ENCODE measurements at regions not wholly inside any gene's neighbourhood (a gene's known extent, or its start where the extent isn't known, plus 50 kb on each side); places are given as distances from the start of the nearest gene placed in this dataset.

DNA sequence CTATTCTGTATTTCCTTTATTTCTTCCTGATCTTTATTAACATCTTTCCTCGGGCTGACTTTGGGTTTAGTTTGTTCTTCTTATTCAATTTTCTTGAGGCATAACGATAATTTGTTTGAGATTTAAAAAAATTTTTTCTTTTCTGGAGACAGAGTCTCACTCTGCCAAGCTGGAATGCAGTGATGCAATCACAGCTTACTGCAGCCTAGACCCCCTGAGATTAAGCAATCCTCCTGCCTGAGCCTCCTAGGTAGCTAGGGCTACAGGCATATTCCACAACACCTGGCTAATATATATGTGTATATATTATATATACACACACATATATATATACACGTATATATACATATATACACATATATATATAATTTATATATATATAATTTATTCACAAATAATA, 540.2 kb downstream of the NXPH1 start:
- Histone ChIP-seq H3K9me3 (ENCODE audit: control insufficient read depth in 2 of 3, low read length in 3 of 3) (no peaks in the 10 kb centered on the region), H3K4me3 (ENCODE audit: low read length) (no peak overlapping the region), H3K4me1 (ENCODE audit: control insufficient read depth in 2 of 2, insufficient read depth in 2 of 2, low read length in 2 of 2) (no peaks in the 10 kb centered on the region), H3K27me3 (ENCODE audit: control insufficient read depth in 2 of 2, insufficient read depth in 2 of 2, low read length in 2 of 2) (no peaks in the 10 kb centered on the region), H3K27ac (ENCODE audit: low read depth, low read length) (no peak overlapping the region), H3K36me3 (ENCODE audit: control insufficient read depth in 2 of 3, insufficient read depth in 3 of 3, low read length in 3 of 3) (no peaks in the 10 kb centered on the region)
- intact Hi-C loops (cut with micrococcal nuclease): no loop called here
- Mint-ChIP-seq H3K4me1 (no peaks in the 10 kb centered on the region), H3K27me3 (no peaks in the 10 kb centered on the region), H3K36me3 (no peaks in the 10 kb centered on the region), H3K4me3 (no peak overlapping the region), H3K9me3 (peaks cover 0 to 6% (median 3%) of the 10 kb centered on the region in 11 donors), H3K27ac (no peak overlapping the region)
- DNase-seq: no peak
- no peak for ATAC-seq
- ChIA-PET CTCF (no interaction called here), POLR2A (no interaction called here)

DNA sequence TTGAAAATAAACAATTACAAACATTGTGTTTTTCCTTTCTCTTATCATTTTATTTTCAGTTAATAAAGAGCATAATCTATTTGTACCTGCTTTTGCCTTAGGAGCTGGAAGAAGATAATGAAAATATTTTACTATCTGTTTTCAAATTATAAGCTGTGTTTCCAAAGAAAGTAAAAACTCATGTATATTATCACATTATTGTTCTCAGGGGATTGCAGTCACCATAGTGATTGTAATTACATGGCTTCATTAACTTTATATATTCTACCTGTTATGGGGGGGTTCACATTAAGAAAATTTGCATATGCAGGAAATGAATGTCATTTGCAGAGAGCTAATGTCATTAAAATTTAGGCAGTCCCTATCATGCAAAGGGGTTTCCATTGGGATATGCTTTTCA, 542.3 kb downstream of the NXPH1 start:
- no peak overlapping the region for H3K4me3 ChIP-seq (ENCODE audit: low read length)
- no peak overlapping the region for H3K27ac Mint-ChIP-seq
- H3K27me3 Mint-ChIP-seq: no peaks in the 10 kb centered on the region
- intact Hi-C loops (cut with micrococcal nuclease): no loop called here
- H3K4me1 Mint-ChIP-seq: no peaks in the 10 kb centered on the region
- no peak for DNase-seq
- no peaks in the 10 kb centered on the region for H3K36me3 Mint-ChIP-seq
- H3K27me3 ChIP-seq (ENCODE audit: control insufficient read depth in 2 of 2, insufficient read depth in 2 of 2, low read length in 2 of 2): no peaks in the 10 kb centered on the region
- H3K9me3 ChIP-seq (ENCODE audit: control insufficient read depth in 2 of 3, low read length in 3 of 3): no peaks in the 10 kb centered on the region
- no peak overlapping the region for H3K4me3 Mint-ChIP-seq
- H3K27ac ChIP-seq (ENCODE audit: low read depth, low read length): no peak overlapping the region
- no peak for ATAC-seq
- ChIA-PET CTCF (no interaction called here), POLR2A (no interaction called here)
- H3K9me3 Mint-ChIP-seq: peaks cover 0 to 7% (median 3%) of the 10 kb centered on the region in 11 donors
- H3K36me3 ChIP-seq (ENCODE audit: control insufficient read depth in 2 of 3, insufficient read depth in 3 of 3, low read length in 3 of 3): no peaks in the 10 kb centered on the region
- H3K4me1 ChIP-seq (ENCODE audit: control insufficient read depth in 2 of 2, insufficient read depth in 2 of 2, low read length in 2 of 2): no peaks in the 10 kb centered on the region

- intact Hi-C loops (cut with micrococcal nuclease): no loop called here
- H3K9me3 ChIP-seq (ENCODE audit: control insufficient read depth in 2 of 3, low read length in 3 of 3): no peaks in the 10 kb centered on the region
Observed at GRCh38 chr7:8982338-8982992, 549.1 kb downstream of the NXPH1 start.

DNA sequence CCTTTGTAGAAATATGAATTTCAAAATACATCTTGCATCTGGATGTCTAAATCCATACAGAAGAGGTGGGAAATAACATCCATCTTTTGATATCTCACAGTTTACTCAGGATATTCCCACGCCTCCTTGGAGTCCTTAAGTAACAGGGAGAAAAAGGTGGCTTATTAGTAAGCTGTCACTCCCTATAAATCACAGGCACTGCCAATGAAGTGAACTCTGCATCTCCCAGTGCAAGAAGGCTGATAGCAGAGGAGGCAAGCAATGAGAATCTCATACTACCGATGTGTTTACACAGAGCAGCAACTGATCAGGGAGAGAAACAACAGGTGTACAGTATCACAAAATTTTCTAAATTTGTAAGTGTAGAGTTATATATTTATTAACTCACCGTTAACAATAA, 551.8 kb downstream of the NXPH1 start:
- ATAC-seq (no peak), DNase-seq (no peak)
- no peak overlapping the region for H3K4me3 Mint-ChIP-seq
- intact Hi-C loops (cut with micrococcal nuclease): no loop called here
- no peaks in the 10 kb centered on the region for H3K36me3 Mint-ChIP-seq
- Histone ChIP-seq H3K27ac (ENCODE audit: low read depth, low read length) (no peak overlapping the region), H3K36me3 (ENCODE audit: control insufficient read depth in 2 of 3, insufficient read depth in 3 of 3, low read length in 3 of 3) (no peaks in the 10 kb centered on the region), H3K9me3 (ENCODE audit: control insufficient read depth in 2 of 3, low read length in 3 of 3) (no peaks in the 10 kb centered on the region), H3K27me3 (ENCODE audit: control insufficient read depth in 2 of 2, insufficient read depth in 2 of 2, low read length in 2 of 2) (no peaks in the 10 kb centered on the region), H3K4me3 (ENCODE audit: low read length) (no peak overlapping the region), H3K4me1 (ENCODE audit: control insufficient read depth in 2 of 2, insufficient read depth in 2 of 2, low read length in 2 of 2) (no peaks in the 10 kb centered on the region)
- H3K27me3 Mint-ChIP-seq: no peaks in the 10 kb centered on the region
- H3K27ac Mint-ChIP-seq: no peak overlapping the region
- ChIA-PET CTCF (no interaction called here), POLR2A (no interaction called here)
- H3K9me3 Mint-ChIP-seq: peaks cover 0 to 14% (median 3%) of the 10 kb centered on the region in 11 donors
- no peaks in the 10 kb centered on the region for H3K4me1 Mint-ChIP-seq

More at GRCh38 chr7:8982338-8982992, 549.1 kb downstream of the NXPH1 start:
- Mint-ChIP-seq H3K4me1 (no peaks in the 10 kb centered on the region), H3K9me3 (peaks cover 0 to 11% (median 5%) of the 10 kb centered on the region in 11 donors), H3K4me3 (no peak overlapping the region), H3K27me3 (no peaks in the 10 kb centered on the region), H3K27ac (no peak overlapping the region), H3K36me3 (no peaks in the 10 kb centered on the region)
- Histone ChIP-seq H3K27me3 (ENCODE audit: control insufficient read depth in 2 of 2, insufficient read depth in 2 of 2, low read length in 2 of 2) (no peaks in the 10 kb centered on the region), H3K27ac (ENCODE audit: low read depth, low read length) (no peak overlapping the region), H3K4me3 (ENCODE audit: low read length) (no peak overlapping the region), H3K4me1 (ENCODE audit: control insufficient read depth in 2 of 2, insufficient read depth in 2 of 2, low read length in 2 of 2) (no peaks in the 10 kb centered on the region), H3K36me3 (ENCODE audit: control insufficient read depth in 2 of 3, insufficient read depth in 3 of 3, low read length in 3 of 3) (no peaks in the 10 kb centered on the region)
- CTCF ChIA-PET: no interaction called here
- POLR2A ChIA-PET: no interaction called here
- DNase-seq (no peak), ATAC-seq (no peak)

- ChIA-PET CTCF (no interaction called here), POLR2A (no interaction called here)
- intact Hi-C loops (cut with micrococcal nuclease): no loop called here
- Mint-ChIP-seq H3K9me3 (peaks cover 0 to 16% (median 4%) of the 10 kb centered on the region in 11 donors), H3K4me1 (no peaks in the 10 kb centered on the region), H3K27ac (no peak overlapping the region), H3K27me3 (no peaks in the 10 kb centered on the region), H3K36me3 (no peaks in the 10 kb centered on the region), H3K4me3 (no peak overlapping the region)
- no peaks in the 10 kb centered on the region for H3K27me3 ChIP-seq (ENCODE audit: control insufficient read depth in 2 of 2, insufficient read depth in 2 of 2, low read length in 2 of 2)
- DNase-seq (no peak), ATAC-seq (no peak)
- no peak overlapping the region for H3K27ac ChIP-seq (ENCODE audit: low read depth, low read length)
- no peaks in the 10 kb centered on the region for H3K36me3 ChIP-seq (ENCODE audit: control insufficient read depth in 2 of 3, insufficient read depth in 3 of 3, low read length in 3 of 3)
- H3K4me1 ChIP-seq (ENCODE audit: control insufficient read depth in 2 of 2, insufficient read depth in 2 of 2, low read length in 2 of 2): no peaks in the 10 kb centered on the region
- H3K9me3 ChIP-seq (ENCODE audit: control insufficient read depth in 2 of 3, low read length in 3 of 3): no peaks in the 10 kb centered on the region
- no peak overlapping the region for H3K4me3 ChIP-seq (ENCODE audit: low read length)
Observed at GRCh38 chr7:8988267-8988666, 554.9 kb downstream of the NXPH1 start.

GRCh38 chr7:8991159-8991558, 557.8 kb downstream of the NXPH1 start:
- H3K4me1 ChIP-seq (ENCODE audit: control insufficient read depth in 2 of 2, insufficient read depth in 2 of 2, low read length in 2 of 2): no peaks in the 10 kb centered on the region
- H3K36me3 Mint-ChIP-seq: no peaks in the 10 kb centered on the region
- ATAC-seq: no peak
- H3K27me3 ChIP-seq (ENCODE audit: control insufficient read depth in 2 of 2, insufficient read depth in 2 of 2, low read length in 2 of 2): no peaks in the 10 kb centered on the region
- no peak overlapping the region for H3K4me3 ChIP-seq (ENCODE audit: low read length)
- intact Hi-C loops (cut with micrococcal nuclease): no loop called here
- no peak overlapping the region for H3K4me3 Mint-ChIP-seq
- H3K36me3 ChIP-seq (ENCODE audit: control insufficient read depth in 2 of 3, insufficient read depth in 3 of 3, low read length in 3 of 3): no peaks in the 10 kb centered on the region
- H3K9me3 Mint-ChIP-seq: peaks cover 0 to 16% (median 4%) of the 10 kb centered on the region in 11 donors
- H3K27ac ChIP-seq (ENCODE audit: low read depth, low read length): no peak overlapping the region
- CTCF ChIA-PET: no interaction called here
- no peaks in the 10 kb centered on the region for H3K4me1 Mint-ChIP-seq
- POLR2A ChIA-PET: no interaction called here
- DNase-seq: no peak
- H3K27ac Mint-ChIP-seq: no peak overlapping the region
- H3K9me3 ChIP-seq (ENCODE audit: control insufficient read depth in 2 of 3, low read length in 3 of 3): peaks cover 0 to 4% (median 0%) of the 10 kb centered on the region in 3 experiments
- no peaks in the 10 kb centered on the region for H3K27me3 Mint-ChIP-seq

- Mint-ChIP-seq H3K4me1 (no peaks in the 10 kb centered on the region), H3K27me3 (no peaks in the 10 kb centered on the region), H3K4me3 (no peak overlapping the region), H3K27ac (no peak overlapping the region), H3K9me3 (peaks cover 0 to 19% (median 4%) of the 10 kb centered on the region in 11 donors), H3K36me3 (no peaks in the 10 kb centered on the region)
- no peak for DNase-seq
- ChIA-PET POLR2A (no interaction called here), CTCF (no interaction called here)
- Histone ChIP-seq H3K27ac (ENCODE audit: low read depth, low read length) (no peak overlapping the region), H3K9me3 (ENCODE audit: control insufficient read depth in 2 of 3, low read length in 3 of 3) (peaks cover 0 to 4% (median 0%) of the 10 kb centered on the region in 3 experiments), H3K4me3 (ENCODE audit: low read length) (no peak overlapping the region), H3K4me1 (ENCODE audit: control insufficient read depth in 2 of 2, insufficient read depth in 2 of 2, low read length in 2 of 2) (no peaks in the 10 kb centered on the region), H3K27me3 (ENCODE audit: control insufficient read depth in 2 of 2, insufficient read depth in 2 of 2, low read length in 2 of 2) (no peaks in the 10 kb centered on the region), H3K36me3 (ENCODE audit: control insufficient read depth in 2 of 3, insufficient read depth in 3 of 3, low read length in 3 of 3) (no peaks in the 10 kb centered on the region)
- intact Hi-C loops (cut with micrococcal nuclease): no loop called here
- ATAC-seq: no peak
Observed at GRCh38 chr7:8998762-8999161, 565.4 kb downstream of the NXPH1 start.

Data from naive thymus-derived CD4-positive, alpha-beta T cell (primary cell).